CD14-positive monocyte (primary cell): ENCODE measurements at regions not wholly inside any gene's neighbourhood (a gene's known extent, or its start where the extent isn't known, plus 50 kb on each side); places are given as distances from the start of the nearest gene placed in this dataset.
A peak's percentile ranks its signal among the peaks of the same experiment; 100 is the strongest.

ENCODE experiments used
- DNase-seq, 3 donors: peaks; one replicate each; pipeline ENCODE4 v3.0.0-alpha.2; 2011 to 2022
- H2AFZ ChIP-seq: 2 replicates; pipeline ENCODE4 v1.6.0; 2012; ENCODE audit warnings: mild to moderate bottlenecking, low read depth, low read length, inconsistent platforms; ENCODE audit not compliant: insufficient read depth, poor library complexity, severe bottlenecking
- H3K27ac ChIP-seq, 2 donors: 1 replicate in 1 of 2; 2 replicates in 1 of 2; pipeline ENCODE4 v1.5.1; 2012 to 2013; ENCODE audit warnings: low read length in 2 of 2, control low read depth in 1 of 2, inconsistent platforms in 1 of 2, low read depth in 1 of 2, mild to moderate bottlenecking in 1 of 2
- H3K27me3 ChIP-seq, 2 donors: one replicate each; pipeline versions ENCODE4 v1.6.0 to v1.6.1; 2011 to 2013; ENCODE audit warnings: low read length in 2 of 2; ENCODE audit not compliant: control insufficient read depth in 2 of 2, insufficient read depth in 2 of 2
- H3K36me3 ChIP-seq, 2 donors: replicated peaks in 1 of 2; 1 replicate in 1 of 2; 2 replicates in 1 of 2; pipeline versions ENCODE4 v1.5.1 to v1.6.1; 2012 to 2013; ENCODE audit warnings: low read length in 2 of 2, control low read depth in 1 of 2, inconsistent platforms in 1 of 2, mild to moderate bottlenecking in 1 of 2; ENCODE audit not compliant: insufficient read depth in 2 of 2, control insufficient read depth in 1 of 2
- H3K4me1 ChIP-seq, 2 donors: 1 replicate in 1 of 2; 2 replicates in 1 of 2; pipeline versions ENCODE4 v1.5.1 to v1.6.1; 2012 to 2013; ENCODE audit warnings: low read length in 2 of 2, control low read depth in 1 of 2, inconsistent platforms in 1 of 2, mild to moderate bottlenecking in 1 of 2, moderate library complexity in 1 of 2; ENCODE audit not compliant: insufficient read depth in 2 of 2, control insufficient read depth in 1 of 2
- H3K4me2 ChIP-seq: replicated peaks from 2 replicates; pipeline ENCODE3; 2012; ENCODE audit warnings: low read length, moderate library complexity, mild to moderate bottlenecking; ENCODE audit not compliant: poor library complexity, severe bottlenecking; ENCODE audit errors: extremely low read depth
- H3K4me3 ChIP-seq, 3 experiments: fragments of 200-600 bp in 1 of 3; sonication (generic) in 1 of 3; replicated peaks in 1 of 3; 1 replicate in 2 of 3; 2 replicates in 1 of 3; pipeline ENCODE4 v1.5.1; 2011 to 2013; ENCODE audit warnings: low read length in 3 of 3, mild to moderate bottlenecking in 3 of 3, control low read depth in 2 of 3, low read depth in 2 of 3, inconsistent platforms in 1 of 3, moderate library complexity in 1 of 3
- H3K79me2 ChIP-seq: 2 replicates; pipeline ENCODE4 v1.6.0; 2012; ENCODE audit warnings: mild to moderate bottlenecking, control low read depth, inconsistent platforms, low read length, moderate library complexity; ENCODE audit not compliant: insufficient read depth
- H3K9ac ChIP-seq: 2 replicates; pipeline ENCODE4 v1.6.0; 2017; ENCODE audit warnings: low read length, mild to moderate bottlenecking; ENCODE audit not compliant: insufficient read depth, poor library complexity, severe bottlenecking
- H3K9me3 ChIP-seq, 2 donors: replicated peaks in 1 of 2; 1 replicate in 1 of 2; 2 replicates in 1 of 2; pipeline versions ENCODE4 v1.5.1 to v1.6.1; 2012 to 2013; ENCODE audit warnings: low read length in 2 of 2, control low read depth in 1 of 2; ENCODE audit not compliant: control insufficient read depth in 1 of 2, insufficient read depth in 1 of 2
- H4K20me1 ChIP-seq: 2 replicates; pipeline ENCODE4 v1.6.0; 2012; ENCODE audit warnings: mild to moderate bottlenecking, low read length, control low read depth, moderate library complexity; ENCODE audit not compliant: insufficient read depth
- H3K27ac Mint-ChIP-seq, 7 donors: one replicate each; pipeline ENCODE4 v1.8.0; 2020; ENCODE audit warnings: mild to moderate bottlenecking in 7 of 7, mixed read lengths in 7 of 7, moderate library complexity in 6 of 7, inconsistent platforms in 2 of 7
- H3K27me3 Mint-ChIP-seq, 3 donors: one replicate each; pipeline ENCODE4 v1.8.0; 2021 to 2022; ENCODE audit warnings: low read depth in 3 of 3, mild to moderate bottlenecking in 3 of 3, mixed read lengths in 3 of 3, moderate library complexity in 3 of 3, inconsistent platforms in 1 of 3
- H3K36me3 Mint-ChIP-seq, 2 donors: one replicate each; pipeline ENCODE4 v1.8.0; 2020; ENCODE audit warnings: mixed read lengths in 2 of 2, inconsistent platforms in 1 of 2, mild to moderate bottlenecking in 1 of 2
- H3K4me1 Mint-ChIP-seq: one replicate; pipeline ENCODE4 v1.8.0; 2020; ENCODE audit warnings: mild to moderate bottlenecking, mixed read lengths
- H3K4me3 Mint-ChIP-seq, 2 donors: one replicate each; pipeline ENCODE4 v1.8.0; 2020; ENCODE audit warnings: mild to moderate bottlenecking in 2 of 2, mixed read lengths in 2 of 2, moderate library complexity in 1 of 2
- H3K9me3 Mint-ChIP-seq, 7 donors: one replicate each; pipeline ENCODE4 v1.8.0; 2020 to 2022; ENCODE audit warnings: mixed read lengths in 7 of 7, mild to moderate bottlenecking in 6 of 7, moderate library complexity in 6 of 7, inconsistent platforms in 2 of 7
- CTCF ChIP-seq: fragments of 200-600 bp; IDR thresholded peaks from one replicate; pipeline ENCODE4 v1.8.0; 2022; ENCODE audit warnings: antibody characterized with exemption, mild to moderate bottlenecking
- WGBS: methylation state at CpG from one replicate; pipeline ENCODE4 v1.1.5; 2013; ENCODE audit warnings: missing lambda C conversion rate; ENCODE audit not compliant: insufficient coverage; 5-methylcytosine and 5-hydroxymethylcytosine counted together
- intact Hi-C, 2 donors: fragments of 100-400 bp; cut with micrococcal nuclease; formaldehyde crosslinking; loops; one replicate each; pipeline versions ENCODE4 v1.15.0 to v1.15.1; 2023

- Histone ChIP-seq H3K4me1 (peaks cover 15 to 25% of the 10 kb centered on the region in 2 donors), H3K4me2 (no peak overlapping the region), H3K9me3 (peaks cover 9 to 12% of the 10 kb centered on the region in 2 donors), H3K27me3 (no peaks in the 10 kb centered on the region), H2AFZ (no peak overlapping the region), H3K4me3 (no peak overlapping the region), H3K27ac (no peak overlapping the region), H3K36me3 (no peaks in the 10 kb centered on the region), H4K20me1 (no peaks in the 10 kb centered on the region), H3K9ac (no peak overlapping the region), H3K79me2 (no peaks in the 10 kb centered on the region)
- Mint-ChIP-seq H3K4me1 (peaks cover 24% of the 10 kb centered on the region), H3K27me3 (peaks cover 0 to 1% (median 0%) of the 10 kb centered on the region in 3 donors), H3K9me3 (peaks cover 7 to 21% (median 14%) of the 10 kb centered on the region in 7 donors), H3K4me3 (no peak overlapping the region), H3K36me3 (peaks cover 13% of the 10 kb centered on the region in 2 donors), H3K27ac (peak overlapping the region in 1 of 7 donors; percentile 65)
- no peak for TF ChIP-seq CTCF
- 86% methylated on average over 3 of the region's 3 CpGs for WGBS
- DNase-seq, result no peak
- intact Hi-C loops, result loop anchor here in 1 of 2 donors (2.0 kb wide), 1 partner anchor 14 kb away; no protein-coding TSS in a partner anchor
Observed at GRCh38 chr14:50025073-50025472, 91.3 kb downstream of the VCPKMT start.

- no peak overlapping the region for H2AFZ ChIP-seq
- no peak overlapping the region for H3K4me3 ChIP-seq
- no peak overlapping the region for H3K9ac ChIP-seq
- DNase-seq, result no peak
- no peaks in the 10 kb centered on the region for H4K20me1 ChIP-seq
- intact Hi-C loops, result loop anchor here in 1 of 2 donors (2.0 kb wide), 1 partner anchor 15 kb away; no protein-coding TSS in a partner anchor
- H3K9me3 Mint-ChIP-seq, result peaks cover 5 to 17% (median 9%) of the 10 kb centered on the region in 7 donors
- H3K79me2 ChIP-seq, result no peaks in the 10 kb centered on the region
- no peak overlapping the region for H3K27ac Mint-ChIP-seq
- H3K36me3 Mint-ChIP-seq, result peaks cover 13% of the 10 kb centered on the region in 2 donors
- peaks cover 9% of the 10 kb centered on the region in 2 donors for H3K9me3 ChIP-seq
- WGBS, result no CpG with 5 or more reads among the region's 2 CpGs
- TF ChIP-seq CTCF, result no peak
- peaks cover 0 to 2% (median 0%) of the 10 kb centered on the region in 3 donors for H3K27me3 Mint-ChIP-seq
- H3K36me3 ChIP-seq, result no peaks in the 10 kb centered on the region
- no peak overlapping the region for H3K4me3 Mint-ChIP-seq
- no peaks in the 10 kb centered on the region for H3K27me3 ChIP-seq
- H3K4me1 Mint-ChIP-seq, result peaks cover 26% of the 10 kb centered on the region
- peaks cover 21 to 28% of the 10 kb centered on the region in 2 donors for H3K4me1 ChIP-seq
- H3K27ac ChIP-seq, result no peak overlapping the region
- H3K4me2 ChIP-seq, result no peak overlapping the region
Observed at GRCh38 chr14:50025776-50026175, 90.6 kb downstream of the VCPKMT start.
